Activated CD8-positive, alpha-beta memory T cell treated with anti-CD3 and anti-CD28 coated beads for 1 hour (primary cell): ENCODE measurements at regions not wholly inside any gene's neighbourhood (a gene's known extent, or its start where the extent isn't known, plus 50 kb on each side); places are given as distances from the start of the nearest gene placed in this dataset.
"Not testable (repeated sequence)": the region's sequence is repeated elsewhere in the genome, so short reads cannot be mapped to it uniquely, and the experiment has no call there.

ENCODE experiments used
- DNase-seq, 2 donors: peaks; one replicate each; pipeline ENCODE4 v3.0.0-alpha.2; 2020; ENCODE audit warnings: low read depth in 1 of 2; ENCODE audit errors: extremely low read depth in 1 of 2

DNA sequence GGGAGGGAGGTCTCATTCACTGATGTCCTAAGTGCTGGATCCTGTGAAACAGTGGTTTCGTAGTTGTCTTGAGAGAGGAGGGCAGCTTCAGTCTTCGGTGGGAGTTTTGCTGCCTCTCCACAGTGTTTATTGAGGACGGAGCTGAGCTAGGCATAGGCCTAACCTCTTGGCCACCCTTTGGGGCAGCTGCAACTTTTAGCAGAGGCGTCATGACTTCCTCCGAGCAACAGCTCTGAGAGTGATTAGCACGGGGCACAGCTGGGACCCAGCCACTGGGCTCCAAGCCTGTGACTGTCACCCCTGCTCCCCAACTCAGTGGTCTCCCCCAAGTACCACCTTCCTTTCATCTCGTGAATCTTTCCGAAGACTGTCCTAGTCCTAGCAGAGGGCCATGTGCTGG lies 139.9 kb upstream of the NCOR2 start:
- no peak for DNase-seq

DNA sequence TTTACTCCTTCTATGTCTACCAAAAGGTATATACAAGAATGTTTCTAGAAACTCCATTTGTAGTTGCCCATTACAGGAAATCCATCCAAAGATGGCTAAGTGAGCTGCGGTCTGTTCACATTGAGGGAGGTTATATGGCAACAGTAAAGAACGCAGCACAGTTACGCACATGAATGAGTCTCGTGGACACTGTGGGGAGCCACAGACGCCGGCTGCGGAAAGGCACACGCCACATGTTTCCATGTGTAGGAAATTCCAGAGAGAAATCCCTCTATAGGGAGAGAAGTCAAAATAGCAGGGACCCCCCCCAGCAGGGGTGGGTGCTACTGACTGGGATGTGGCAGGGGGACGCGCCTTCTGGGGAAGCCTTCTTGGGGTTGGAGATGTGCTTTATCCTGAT lies 139.0 kb upstream of the NCOR2 start:
- DNase-seq, result no peak

DNA sequence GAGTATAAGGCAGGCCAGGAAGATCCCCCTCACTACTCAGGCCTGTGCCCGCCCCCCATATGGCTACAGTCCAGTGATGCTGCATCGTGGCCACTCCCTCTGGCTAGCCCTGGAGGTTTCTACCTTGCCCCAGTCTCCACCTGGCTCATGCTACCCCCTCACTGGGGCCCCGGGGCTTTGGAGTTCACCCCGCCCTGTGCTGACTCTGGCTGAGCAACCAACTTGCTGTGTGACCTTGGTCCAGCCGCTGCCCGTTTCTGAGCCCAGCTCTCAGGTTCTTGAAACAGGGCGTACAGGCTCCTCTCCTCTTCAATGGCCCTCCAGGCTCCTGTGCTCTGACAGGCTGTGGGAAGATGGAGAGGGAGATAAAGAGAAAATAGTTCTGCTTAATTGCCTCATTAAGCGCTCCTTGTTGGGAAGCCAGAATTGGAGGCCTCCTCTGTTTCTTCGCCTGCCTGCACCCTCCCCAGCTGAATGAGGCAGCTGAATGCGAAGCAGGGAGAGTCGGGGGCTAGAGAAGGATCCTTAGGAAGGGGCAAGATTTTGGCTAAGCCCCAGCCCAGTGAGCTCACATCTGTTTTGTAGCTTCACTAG lies 138.2 kb upstream of the NCOR2 start:
- no peak for DNase-seq

DNA sequence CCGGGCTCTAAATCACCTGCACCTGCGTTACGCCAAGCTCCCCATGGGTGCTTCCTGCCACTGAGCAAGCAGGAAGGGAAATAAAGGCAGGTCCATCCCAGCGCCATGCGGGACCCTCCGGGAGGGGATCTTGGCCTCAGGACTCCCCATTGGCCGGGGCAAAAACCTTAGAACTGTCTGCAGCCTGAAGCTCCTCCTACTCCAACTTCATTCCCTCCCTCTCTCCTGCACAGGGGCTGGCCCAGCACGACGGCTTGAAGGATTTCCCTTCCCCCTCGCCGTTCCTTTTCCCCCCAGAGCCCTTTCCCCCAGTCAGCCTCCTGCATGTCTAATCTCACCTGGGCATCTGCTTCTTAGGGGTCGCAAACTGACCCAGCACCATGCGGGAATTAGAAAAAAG lies 137.2 kb upstream of the NCOR2 start:
- DNase-seq, result no peak

DNA sequence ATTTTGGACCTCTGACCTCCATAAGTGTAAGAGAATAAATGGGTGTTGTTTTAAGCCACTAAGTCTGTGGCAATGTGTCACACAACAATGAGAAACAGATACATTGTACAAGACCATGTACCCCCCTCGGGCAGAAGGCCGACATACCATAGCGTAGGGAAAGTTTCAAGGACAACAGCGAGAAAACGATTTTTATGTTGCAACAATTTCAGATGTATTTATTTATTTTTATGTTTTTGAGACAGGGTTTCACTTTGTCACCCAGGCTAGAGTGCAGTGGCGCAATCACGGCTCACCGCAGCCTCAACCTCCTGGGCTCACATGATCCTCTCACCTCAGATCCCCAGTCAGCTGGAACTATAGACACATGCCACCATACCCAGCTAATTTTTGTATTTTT lies 136.4 kb upstream of the NCOR2 start:
- DNase-seq, result no peak

DNA sequence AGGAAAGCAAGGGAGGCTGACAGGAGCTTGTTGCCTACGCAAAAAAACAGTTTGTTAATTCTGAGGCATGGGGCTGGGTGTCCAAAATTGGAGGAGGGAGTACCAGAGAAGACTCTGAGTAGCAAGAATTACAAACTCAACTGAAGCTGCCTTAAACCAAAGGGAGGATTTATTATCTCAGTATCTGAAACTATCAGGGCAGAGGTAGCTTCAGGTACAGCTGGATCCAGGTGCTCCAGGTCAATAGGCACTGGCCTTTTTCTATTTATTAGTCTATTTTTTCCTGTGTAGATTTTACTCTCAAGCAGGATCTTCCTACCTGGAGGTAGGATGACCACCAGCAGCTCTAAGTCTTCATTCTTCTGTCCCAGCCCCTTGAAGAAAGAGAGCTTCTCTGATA lies 135.3 kb upstream of the NCOR2 start:
- no peak for DNase-seq

DNA sequence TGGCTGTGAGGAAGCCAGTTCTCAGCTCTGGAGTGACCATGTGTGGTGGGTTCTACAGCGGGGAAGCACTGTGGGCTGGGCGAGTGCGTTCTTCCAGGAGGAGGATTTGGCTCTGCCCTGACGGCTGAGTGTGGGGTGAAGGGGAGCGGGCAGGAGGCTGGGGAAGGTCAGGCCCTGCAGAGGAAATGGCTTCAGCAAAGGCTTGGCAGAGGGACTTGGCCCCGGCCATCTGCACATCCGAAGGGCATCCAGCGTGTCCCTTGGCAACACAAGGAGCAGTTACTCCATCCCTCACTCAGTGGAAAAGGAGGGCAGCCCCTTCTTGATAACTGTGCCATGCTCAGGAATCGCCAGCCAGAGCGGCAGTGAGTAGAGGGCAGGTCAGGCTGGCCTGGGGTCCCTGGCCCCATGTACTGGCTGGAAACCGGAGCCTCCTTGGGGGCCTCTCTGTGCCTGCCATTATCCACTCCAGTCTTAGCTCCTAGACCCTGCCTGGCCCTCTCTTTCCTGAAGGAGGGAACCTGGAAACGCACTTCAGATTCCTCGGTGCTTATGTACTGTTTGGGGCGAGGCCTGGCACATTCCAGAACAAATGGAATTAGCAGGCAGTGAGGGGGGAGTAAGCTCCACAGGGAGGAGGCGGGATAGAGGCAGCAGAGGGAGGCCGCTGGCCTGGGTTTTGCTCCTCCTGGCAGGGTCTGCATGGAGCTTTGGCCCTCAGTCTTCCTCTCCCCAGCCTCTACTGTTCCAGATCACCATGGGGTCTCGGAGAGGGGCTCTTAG lies 133.6 kb upstream of the NCOR2 start:
- no peak for DNase-seq

DNA sequence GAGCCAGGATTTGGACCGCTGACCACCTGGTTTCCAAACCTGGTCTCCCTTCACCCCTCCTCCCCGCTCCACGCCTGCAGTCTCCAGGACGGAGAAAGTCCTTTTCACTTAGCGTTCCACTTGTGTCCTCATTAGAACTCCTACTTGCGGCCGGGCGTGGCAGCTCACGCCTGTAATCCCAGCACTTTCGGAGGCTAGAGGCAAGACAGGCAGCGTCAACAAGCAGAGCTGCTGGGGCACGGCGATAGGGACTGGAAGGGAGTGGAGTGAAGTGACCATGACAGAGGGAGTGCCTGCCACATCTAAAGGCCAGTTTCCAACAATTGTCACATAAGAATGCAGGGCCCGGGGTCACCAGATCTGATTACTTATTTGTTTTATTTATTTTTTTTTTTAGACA lies 132.5 kb upstream of the NCOR2 start:
- no peak for DNase-seq

DNA sequence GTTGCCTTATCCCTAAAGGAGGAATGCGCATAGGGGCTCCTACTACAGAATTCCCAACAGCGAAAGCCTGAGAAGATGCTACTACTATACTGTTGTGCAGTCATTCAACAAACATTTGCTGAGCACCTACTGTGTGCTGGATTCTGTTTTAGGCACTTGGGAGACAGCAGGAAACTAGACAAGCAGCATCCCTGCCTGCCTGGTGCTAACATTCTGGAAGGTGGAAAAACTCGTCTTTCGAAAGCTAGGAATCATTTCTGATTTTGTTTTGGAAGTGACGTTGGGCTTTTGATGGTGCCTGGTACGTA lies 131.5 kb upstream of the NCOR2 start:
- DNase-seq, result no peak

DNA sequence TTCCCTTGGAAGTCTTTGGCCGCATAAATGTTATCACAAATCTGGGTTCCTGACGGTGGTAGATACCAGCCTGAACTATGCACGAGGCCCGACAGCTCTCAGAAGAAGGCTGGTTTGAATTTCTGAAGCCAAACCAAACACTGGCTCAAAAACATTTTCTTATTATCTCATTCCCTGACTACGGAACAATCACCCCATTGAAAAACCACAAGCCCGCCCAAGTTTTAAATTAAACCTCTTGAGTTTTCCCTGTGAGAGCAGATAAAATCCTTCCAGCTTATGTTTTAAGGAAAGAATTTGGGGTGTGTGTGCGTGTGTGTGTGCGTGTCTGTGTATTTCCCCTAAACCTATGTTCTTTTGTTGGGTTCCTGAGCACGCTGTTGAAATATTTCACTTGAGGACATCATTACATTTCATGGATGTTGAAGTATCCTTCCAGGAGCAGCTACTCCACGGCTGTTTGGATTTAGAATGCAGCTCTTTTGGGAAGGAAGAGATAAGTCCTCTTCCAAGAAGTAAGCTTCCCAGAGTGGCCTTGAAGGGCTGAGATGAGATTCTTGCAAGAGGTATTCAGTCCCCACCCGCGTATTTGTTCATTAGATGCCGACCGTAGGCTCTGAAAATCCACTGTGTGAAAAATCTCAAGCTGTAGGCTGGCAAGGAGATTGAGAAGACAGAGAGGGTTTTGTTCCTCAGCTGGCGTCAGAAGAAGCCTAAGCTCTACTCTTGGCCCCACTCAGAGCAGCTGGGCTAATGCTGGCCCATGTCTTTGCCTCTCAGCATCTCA lies 131.0 kb upstream of the NCOR2 start:
- no peak for DNase-seq

DNA sequence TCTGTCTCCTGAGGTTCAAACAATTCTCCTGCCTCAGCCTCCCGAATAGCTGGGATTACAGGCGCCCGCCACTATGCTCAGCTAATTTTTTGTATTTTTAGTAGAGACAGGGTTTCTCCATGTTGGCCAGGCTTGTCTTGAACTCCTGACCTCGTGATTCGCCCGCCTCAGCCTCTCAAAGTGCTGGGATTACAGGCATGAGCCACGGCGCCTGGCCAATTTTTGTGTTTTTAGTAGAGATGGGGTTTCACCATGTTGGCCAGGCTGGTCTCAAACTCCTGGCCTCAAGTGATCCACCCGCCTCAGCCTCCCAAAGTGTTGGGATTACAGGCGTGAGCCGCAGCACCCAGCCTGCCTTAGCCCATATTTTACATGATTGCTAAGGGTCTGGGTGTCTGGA lies 130.3 kb upstream of the NCOR2 start:
- not testable (repeated sequence) for DNase-seq

DNA sequence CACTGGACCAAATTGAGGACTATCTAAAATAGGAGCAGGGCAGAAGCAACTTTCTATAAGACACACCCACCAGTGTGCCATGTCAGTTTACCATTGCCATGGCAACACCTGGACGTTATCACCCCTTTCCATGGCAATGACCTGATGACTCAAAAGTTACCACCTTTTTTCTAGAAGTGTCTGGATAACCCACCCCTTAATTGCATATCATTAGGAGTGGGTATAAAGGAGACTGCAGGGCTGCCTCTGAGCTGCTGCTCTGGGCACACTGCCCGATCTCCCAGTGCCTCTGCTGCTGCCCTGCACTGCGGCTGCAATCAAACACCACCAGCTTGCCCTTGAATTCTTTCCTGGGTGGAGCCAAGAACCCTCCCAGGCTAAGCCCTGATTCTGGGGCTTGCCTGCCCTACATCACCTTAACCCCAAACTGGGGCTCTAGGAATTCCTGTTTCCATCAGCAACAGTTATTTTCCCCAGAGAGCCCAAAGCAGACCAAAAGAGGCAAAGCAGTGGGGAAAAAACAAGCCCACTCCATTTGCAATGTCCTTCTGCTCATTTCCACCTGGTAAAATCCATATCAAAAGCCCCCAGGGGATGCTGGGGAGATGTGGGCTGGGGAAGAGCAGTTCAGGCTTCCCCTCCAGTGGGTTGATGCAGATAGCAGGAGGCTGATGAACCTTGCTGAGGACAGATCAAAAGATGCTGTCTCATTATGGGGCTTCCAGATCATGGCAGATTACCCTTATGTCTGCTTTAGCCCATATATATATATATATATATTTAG lies 129.5 kb upstream of the NCOR2 start:
- DNase-seq, result no peak

DNA sequence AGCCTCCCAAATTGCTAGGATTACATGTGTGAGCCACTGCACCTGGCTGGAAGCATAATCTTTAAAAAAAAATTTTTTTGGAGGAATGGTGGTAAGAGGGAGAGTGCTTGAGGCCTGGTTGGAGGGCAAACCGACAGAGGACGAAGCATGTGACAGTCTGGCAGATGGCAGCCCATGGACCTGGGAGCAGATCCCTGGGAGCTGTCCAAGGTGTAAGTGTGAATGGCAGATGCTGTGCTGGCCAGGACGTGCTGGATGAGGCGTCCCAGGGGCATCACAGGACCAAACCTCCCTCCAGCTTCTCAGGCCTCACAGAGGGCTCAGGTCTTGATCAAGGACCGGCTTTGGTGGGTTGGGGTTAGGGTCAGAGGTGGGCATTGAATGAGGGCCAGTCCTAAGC lies 128.4 kb upstream of the NCOR2 start:
- DNase-seq, result no peak

DNA sequence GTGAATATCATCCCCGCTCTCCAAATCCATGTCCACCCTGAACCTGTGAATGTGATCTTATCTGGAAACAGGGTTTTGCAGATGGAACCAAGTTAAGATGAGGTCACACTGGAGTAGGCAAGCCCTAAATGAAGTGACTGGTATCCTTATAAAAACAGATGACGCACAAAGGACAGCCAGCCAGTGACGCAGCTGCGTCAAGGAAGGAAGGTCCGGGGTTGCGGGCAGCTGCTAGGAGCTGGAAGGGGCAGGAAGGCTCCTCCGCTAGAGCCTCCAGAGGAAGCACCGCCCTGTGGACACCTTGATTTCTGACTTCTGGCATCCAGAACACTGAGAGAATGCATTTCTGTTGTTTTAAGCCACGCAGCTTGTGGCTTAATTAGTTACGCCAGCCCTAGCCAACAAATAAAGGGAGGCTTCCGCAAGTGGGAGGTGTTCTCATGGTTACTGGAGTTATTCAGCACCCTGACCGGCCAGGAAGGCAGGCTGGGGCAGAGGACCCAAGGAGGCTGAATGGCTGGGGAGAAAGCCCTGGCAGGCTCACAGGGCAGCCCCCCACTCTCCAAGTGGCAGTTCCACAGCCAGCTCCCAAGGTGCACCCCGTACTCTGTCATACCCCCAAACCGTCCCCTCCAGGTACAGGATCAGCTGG lies 127.6 kb upstream of the NCOR2 start:
- no peak for DNase-seq

DNA sequence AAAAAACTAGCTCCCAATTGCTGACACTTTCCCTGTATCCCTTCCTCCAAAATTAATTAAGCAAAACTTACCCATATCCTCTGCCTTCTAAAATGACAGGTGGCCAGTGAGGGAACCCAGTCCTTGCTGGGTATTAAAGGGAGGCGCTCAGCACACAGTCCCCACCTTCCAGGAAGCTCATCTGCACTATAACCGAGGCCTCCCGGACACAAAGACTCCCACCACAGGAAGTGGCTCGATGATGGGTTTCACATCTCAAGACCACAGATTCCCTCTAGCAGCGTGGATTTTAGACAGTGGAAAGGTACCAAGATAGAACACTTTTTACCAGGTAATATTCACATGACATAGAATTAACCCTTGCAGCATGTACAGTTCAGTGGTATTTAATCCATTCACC lies 126.8 kb upstream of the NCOR2 start:
- no peak for DNase-seq

DNA sequence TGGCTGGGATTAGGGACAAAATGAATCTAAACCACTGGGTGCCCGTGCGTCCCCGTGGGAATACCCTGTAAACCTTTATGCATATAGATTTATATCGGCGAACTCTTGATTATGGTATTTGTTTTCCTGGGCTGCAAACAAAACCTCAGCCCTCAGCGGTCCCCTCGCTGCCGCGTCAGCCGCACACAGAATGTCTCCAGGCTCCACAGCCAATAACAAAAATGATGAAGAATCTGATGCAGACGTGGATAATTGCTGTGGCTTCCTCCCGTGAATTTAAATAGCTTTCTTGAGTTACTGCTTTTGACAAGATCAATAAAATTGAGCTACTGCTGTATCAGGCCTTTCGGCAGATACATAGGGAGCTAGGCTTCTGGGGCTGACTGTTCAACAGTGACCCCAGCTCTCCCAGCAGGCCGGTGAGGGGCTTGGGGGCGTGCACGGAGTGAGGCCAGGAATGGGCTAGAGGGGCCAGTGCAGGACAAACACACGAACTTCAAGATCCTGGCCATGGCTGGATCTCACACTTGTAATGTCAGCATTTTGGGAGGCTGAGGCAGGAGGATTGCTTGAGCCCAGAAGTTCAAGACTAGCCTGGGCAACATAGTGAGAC lies 125.8 kb upstream of the NCOR2 start:
- DNase-seq, result no peak

DNA sequence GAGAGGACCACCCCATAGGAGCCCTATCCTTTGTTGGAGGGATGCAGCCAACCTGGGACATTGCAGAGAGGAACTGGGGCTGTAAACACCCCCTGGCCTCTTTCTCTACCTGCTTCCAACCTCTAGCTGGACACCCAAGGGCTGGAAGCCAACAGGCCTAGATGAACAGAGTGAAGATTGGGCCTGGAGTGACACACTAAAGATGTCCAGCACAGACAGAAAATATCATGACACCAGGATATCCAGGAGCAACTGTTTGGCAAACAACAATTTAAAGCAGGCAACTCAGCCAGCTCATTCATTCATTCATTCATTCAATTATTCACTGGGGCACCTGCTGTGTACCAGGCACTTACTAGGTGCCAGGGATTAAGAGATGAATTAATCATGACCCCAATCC lies 125.0 kb upstream of the NCOR2 start:
- DNase-seq, result no peak

DNA sequence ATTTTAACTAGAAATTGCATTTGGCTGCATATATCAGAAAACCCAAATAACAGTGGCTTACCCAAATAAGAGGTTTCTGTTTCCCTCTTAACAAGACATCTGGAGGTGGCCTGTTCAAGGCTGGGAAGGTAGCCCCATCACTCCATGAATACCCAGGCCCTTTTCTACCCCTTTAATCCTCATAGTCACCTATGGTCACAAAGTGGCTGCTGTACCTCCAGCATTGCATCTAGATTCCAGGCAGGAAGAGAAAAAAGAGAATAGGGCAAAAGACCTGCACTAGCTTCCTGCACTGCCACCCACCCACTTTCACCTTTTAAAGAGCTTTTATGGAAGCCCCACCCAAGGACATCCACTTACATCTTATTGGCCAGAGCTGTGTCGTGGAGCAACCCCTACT lies 124.0 kb upstream of the NCOR2 start:
- no peak for DNase-seq

DNA sequence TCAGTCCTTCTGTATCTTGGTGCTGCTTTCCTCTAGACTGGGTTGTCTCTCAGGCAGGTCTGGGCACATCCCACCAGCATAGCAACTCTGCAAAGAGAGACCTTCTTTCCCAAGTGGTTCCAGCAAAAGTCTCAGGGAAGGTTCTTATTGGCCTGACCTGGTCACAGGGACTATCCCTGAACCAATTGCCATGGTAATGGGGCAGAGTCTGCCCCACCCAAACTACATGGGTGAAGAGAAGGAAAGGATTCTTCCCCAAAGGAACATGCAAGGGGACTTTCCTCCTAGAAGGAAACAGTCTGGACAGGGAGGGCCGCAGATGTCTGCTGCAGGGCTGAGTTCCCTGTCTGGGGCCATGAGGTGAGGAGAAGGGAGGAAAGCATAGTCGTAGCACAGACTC lies 122.2 kb upstream of the NCOR2 start:
- no peak for DNase-seq

DNA sequence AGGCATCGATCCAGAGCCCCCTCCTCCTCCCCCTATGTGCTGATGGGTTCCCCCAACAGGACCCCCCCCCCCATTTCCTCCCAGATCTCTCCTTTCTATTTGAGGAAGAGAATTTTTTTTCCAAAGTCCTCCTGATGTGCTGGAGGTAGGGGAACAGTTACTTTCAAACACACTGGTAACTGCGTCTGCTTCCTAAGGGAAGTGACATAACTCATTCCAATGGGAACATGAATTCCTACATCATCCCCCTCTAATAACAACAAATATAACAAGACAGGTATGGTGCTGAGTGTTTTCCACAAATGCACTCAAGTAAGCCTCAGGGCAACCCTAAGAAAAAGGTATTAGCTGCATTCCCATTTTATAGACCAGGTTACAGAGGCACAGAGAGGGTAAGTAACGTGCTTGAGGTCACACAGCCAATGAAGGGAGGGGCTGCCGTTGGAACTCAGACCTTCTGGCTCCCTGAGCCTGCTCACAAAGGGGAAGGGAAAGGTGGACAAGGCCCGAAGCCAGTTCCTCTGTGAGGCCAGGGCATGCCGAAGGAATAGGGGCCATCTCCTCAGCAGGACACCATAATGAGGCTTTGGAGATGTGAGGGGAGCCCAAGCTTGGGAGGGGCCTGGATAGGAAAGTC lies 121.1 kb upstream of the NCOR2 start:
- no peak for DNase-seq
